Upper lobe of left lung (tissue), 6 donors: ENCODE measurements at regions not wholly inside any gene's neighbourhood (a gene's known extent, or its start where the extent isn't known, plus 50 kb on each side); places are given as distances from the start of the nearest gene placed in this dataset.

ENCODE experiments used
- ATAC-seq, 2 donors: fragments of 200-7000 bp; cut with Tn5 transposase; one replicate each; pipeline ENCODE4 v1.9.1; 2022; ENCODE audit warnings: mild to moderate bottlenecking in 2 of 2, moderate library complexity in 2 of 2; ENCODE audit not compliant: low FRiP score in 2 of 2
- DNase-seq, 2 donors: peaks; one replicate each; pipeline ENCODE4 v3.0.0-alpha.2; 2019 to 2020
- H3K27ac ChIP-seq, 4 donors: fragments of 200-600 bp; sonication (generic); one replicate each; pipeline ENCODE4 v1.5.1; 2016 to 2019
- H3K27me3 ChIP-seq, 4 donors: fragments of 200-600 bp; sonication (generic); one replicate each; pipeline ENCODE4 v1.5.1; 2017 to 2019
- H3K36me3 ChIP-seq, 4 donors: fragments of 200-600 bp; sonication (generic); one replicate each; pipeline ENCODE4 v1.5.1; 2016 to 2019
- H3K4me1 ChIP-seq, 4 donors: fragments of 200-600 bp; sonication (generic); one replicate each; pipeline ENCODE4 v1.5.1; 2018 to 2019
- H3K4me3 ChIP-seq, 4 donors: fragments of 200-600 bp; sonication (generic); one replicate each; pipeline ENCODE4 v1.5.1; 2017 to 2019; ENCODE audit warnings: mild to moderate bottlenecking in 2 of 4, moderate library complexity in 1 of 4
- H3K9me3 ChIP-seq, 4 donors: fragments of 200-600 bp; sonication (generic); one replicate each; pipeline ENCODE4 v1.5.1; 2018 to 2019
- CTCF ChIP-seq, 6 experiments: fragments of 450-650 bp in 4 of 6; fragments of 200-600 bp in 2 of 6; sonication (generic) in 2 of 6; IDR thresholded peaks; one replicate each; pipeline ENCODE4 v1.5.1; 2016 to 2019; ENCODE audit warnings: antibody characterized with exemption in 6 of 6
- EP300 ChIP-seq, 4 donors: sonication (generic); formaldehyde crosslinking; IDR thresholded peaks; one replicate each; pipeline ENCODE4 v1.5.1; 2017; ENCODE audit warnings: antibody characterized with exemption in 4 of 4, control low read depth in 2 of 4
- POLR2A ChIP-seq, 4 donors: fragments of 450-650 bp; IDR thresholded peaks; one replicate each; pipeline ENCODE4 v1.5.1; 2016 to 2017; ENCODE audit warnings: antibody characterized with exemption in 4 of 4, mild to moderate bottlenecking in 2 of 4
- POLR2AphosphoS5 ChIP-seq, 2 donors: sonication (generic); formaldehyde crosslinking; IDR thresholded peaks; one replicate each; pipeline ENCODE4 v1.5.1; 2017; ENCODE audit warnings: antibody characterized with exemption in 2 of 2
- WGBS, 2 donors: methylation state at CpG; one replicate each; pipeline ENCODE4 v1.1.5; 2017 to 2018; 5-methylcytosine and 5-hydroxymethylcytosine counted together
- donor health status: DM: no; HTN: no; CAD: no; lungs with moderate emphysema.
- donor health status: DM: no; HTN: yes; CAD: no; lungs with severe emphysema.

- ATAC-seq (no peak), DNase-seq (no peak)
- Histone ChIP-seq H3K4me1 (no peaks in the 10 kb centered on the region), H3K27ac (no peak overlapping the region), H3K27me3 (no peaks in the 10 kb centered on the region), H3K36me3 (no peaks in the 10 kb centered on the region), H3K4me3 (no peak overlapping the region), H3K9me3 (no peaks in the 10 kb centered on the region)
- WGBS, 2 donors: 68 to 83% methylated on average over 2 of the region's 2 CpGs
- no peak for TF ChIP-seq POLR2AphosphoS5 (IDR thresholded peaks at IDR 0.05)
- no peak for TF ChIP-seq CTCF (IDR thresholded peaks at IDR 0.05)
- no peak for TF ChIP-seq POLR2A (IDR thresholded peaks at IDR 0.05)
- TF ChIP-seq EP300 (IDR thresholded peaks at IDR 0.05): no peak
Measured at GRCh38 chr9:32292611-32293010, 91.8 kb upstream of the ACO1 start.

GRCh38 chr9:32293091-32293490 lies 91.4 kb upstream of the ACO1 start:
- TF ChIP-seq POLR2AphosphoS5 (IDR thresholded peaks at IDR 0.05): no peak
- no peak for TF ChIP-seq CTCF (IDR thresholded peaks at IDR 0.05)
- TF ChIP-seq POLR2A (IDR thresholded peaks at IDR 0.05): no peak
- H3K27ac ChIP-seq: no peak overlapping the region
- no peaks in the 10 kb centered on the region for H3K36me3 ChIP-seq
- H3K4me1 ChIP-seq: no peaks in the 10 kb centered on the region
- H3K4me3 ChIP-seq: no peak overlapping the region
- DNase-seq (no peak), ATAC-seq (no peak)
- WGBS, 2 donors: 55 to 71% methylated on average over 1 of the region's 1 CpG
- H3K9me3 ChIP-seq: no peaks in the 10 kb centered on the region
- no peaks in the 10 kb centered on the region for H3K27me3 ChIP-seq

- DNase-seq (no peak), ATAC-seq (no peak)
- Histone ChIP-seq H3K27me3 (no peaks in the 10 kb centered on the region), H3K4me3 (no peak overlapping the region), H3K27ac (no peak overlapping the region), H3K36me3 (no peaks in the 10 kb centered on the region), H3K9me3 (no peaks in the 10 kb centered on the region), H3K4me1 (no peaks in the 10 kb centered on the region)
- TF ChIP-seq POLR2AphosphoS5 (IDR thresholded peaks at IDR 0.05) (no peak), EP300 (IDR thresholded peaks at IDR 0.05) (no peak), POLR2A (IDR thresholded peaks at IDR 0.05) (no peak), CTCF (IDR thresholded peaks at IDR 0.05) (no peak)
- WGBS, 2 donors: 46 to 53% methylated on average over 2 of the region's 2 CpGs
Measured at GRCh38 chr9:32294106-32294505, 90.3 kb upstream of the ACO1 start.

- Histone ChIP-seq H3K4me1 (no peaks in the 10 kb centered on the region), H3K4me3 (no peak overlapping the region), H3K9me3 (no peaks in the 10 kb centered on the region), H3K27me3 (no peaks in the 10 kb centered on the region), H3K36me3 (no peaks in the 10 kb centered on the region), H3K27ac (no peak overlapping the region)
- DNase-seq: no peak
- no peak for ATAC-seq
- WGBS, 2 donors: 60 to 65% methylated on average over 2 of the region's 2 CpGs
- TF ChIP-seq CTCF (IDR thresholded peaks at IDR 0.05) (no peak), POLR2A (IDR thresholded peaks at IDR 0.05) (no peak), EP300 (IDR thresholded peaks at IDR 0.05) (no peak), POLR2AphosphoS5 (IDR thresholded peaks at IDR 0.05) (no peak)
Measured at GRCh38 chr9:32300373-32300772, 84.1 kb upstream of the ACO1 start.

- H3K27ac ChIP-seq: no peak overlapping the region
- TF ChIP-seq POLR2AphosphoS5 (IDR thresholded peaks at IDR 0.05): no peak
- TF ChIP-seq POLR2A (IDR thresholded peaks at IDR 0.05): no peak
- TF ChIP-seq CTCF (IDR thresholded peaks at IDR 0.05): no peak
- TF ChIP-seq EP300 (IDR thresholded peaks at IDR 0.05): no peak
- H3K4me3 ChIP-seq: no peak overlapping the region
- ATAC-seq (no peak), DNase-seq (no peak)
- H3K4me1 ChIP-seq: no peaks in the 10 kb centered on the region
- no peaks in the 10 kb centered on the region for H3K9me3 ChIP-seq
- 0 to 45% methylated on average over 1 of the region's 1 CpG for WGBS, 2 donors
- H3K36me3 ChIP-seq: no peaks in the 10 kb centered on the region
- no peaks in the 10 kb centered on the region for H3K27me3 ChIP-seq
Measured at GRCh38 chr9:32304495-32304894, 79.9 kb upstream of the ACO1 start.
